HL-60 (cell line): ENCODE measurements at regions not wholly inside any gene's neighbourhood (a gene's known extent, or its start where the extent isn't known, plus 50 kb on each side); places are given as distances from the start of the nearest gene placed in this dataset.

ENCODE experiments used
- POLR2AphosphoS5 ChIP-seq: IDR thresholded peaks from 2 replicates; pipeline ENCODE4 v1.6.1; 2012; ENCODE audit warnings: low read depth
- REST ChIP-seq: IDR thresholded peaks from 2 replicates; pipeline ENCODE4 v1.6.1; 2012; ENCODE audit warnings: low read depth; ENCODE audit not compliant: insufficient replicate concordance
- TF ChIP-seq, protein P1 (sequence below): IDR thresholded peaks from one replicate; pipeline ENCODE4 v1.5.1; 2011; ENCODE audit warnings: low read length, control low read depth, inconsistent platforms; ENCODE audit not compliant: insufficient read depth

DNA sequence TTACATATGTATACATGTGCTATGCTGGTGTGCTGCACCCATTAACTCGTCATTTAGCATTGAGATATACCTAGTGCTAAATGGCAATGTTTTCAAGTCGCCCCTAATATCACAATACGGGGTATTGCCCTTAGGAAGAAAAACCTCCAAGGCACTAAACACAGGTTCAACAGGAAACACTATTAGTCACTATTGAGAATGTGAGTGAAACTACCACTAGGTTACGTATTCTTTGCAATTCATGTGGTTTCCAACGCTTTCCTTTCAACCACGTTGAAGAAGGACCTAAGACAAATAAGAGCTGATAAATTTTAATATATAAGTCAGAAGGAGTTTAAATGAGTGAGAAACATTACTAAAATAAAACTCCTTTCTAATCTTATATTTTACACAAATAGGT lies 134.7 kb upstream of the SPANXN4 start:
- TF ChIP-seq, protein P1, sequence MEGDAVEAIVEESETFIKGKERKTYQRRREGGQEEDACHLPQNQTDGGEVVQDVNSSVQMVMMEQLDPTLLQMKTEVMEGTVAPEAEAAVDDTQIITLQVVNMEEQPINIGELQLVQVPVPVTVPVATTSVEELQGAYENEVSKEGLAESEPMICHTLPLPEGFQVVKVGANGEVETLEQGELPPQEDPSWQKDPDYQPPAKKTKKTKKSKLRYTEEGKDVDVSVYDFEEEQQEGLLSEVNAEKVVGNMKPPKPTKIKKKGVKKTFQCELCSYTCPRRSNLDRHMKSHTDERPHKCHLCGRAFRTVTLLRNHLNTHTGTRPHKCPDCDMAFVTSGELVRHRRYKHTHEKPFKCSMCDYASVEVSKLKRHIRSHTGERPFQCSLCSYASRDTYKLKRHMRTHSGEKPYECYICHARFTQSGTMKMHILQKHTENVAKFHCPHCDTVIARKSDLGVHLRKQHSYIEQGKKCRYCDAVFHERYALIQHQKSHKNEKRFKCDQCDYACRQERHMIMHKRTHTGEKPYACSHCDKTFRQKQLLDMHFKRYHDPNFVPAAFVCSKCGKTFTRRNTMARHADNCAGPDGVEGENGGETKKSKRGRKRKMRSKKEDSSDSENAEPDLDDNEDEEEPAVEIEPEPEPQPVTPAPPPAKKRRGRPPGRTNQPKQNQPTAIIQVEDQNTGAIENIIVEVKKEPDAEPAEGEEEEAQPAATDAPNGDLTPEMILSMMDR: no peak
- TF ChIP-seq POLR2AphosphoS5: no peak
- TF ChIP-seq REST: no peak
